AG09309 (cell line): ENCODE measurements at regions not wholly inside any gene's neighbourhood (a gene's known extent, or its start where the extent isn't known, plus 50 kb on each side); places are given as distances from the start of the nearest gene placed in this dataset.

Experiments used
- DNase-seq: peaks from one replicate; pipeline ENCODE4 v3.0.0-alpha.2; 2010; ENCODE audit warnings: low read depth
- H3K4me3 ChIP-seq: 2 replicates; pipeline ENCODE4 v1.5.1; 2011; ENCODE audit warnings: mild to moderate bottlenecking, low read depth, low read length, moderate library complexity; ENCODE audit not compliant: control insufficient read depth
- CTCF ChIP-seq: IDR thresholded peaks from 2 replicates; pipeline ENCODE4 v1.5.1; 2011; ENCODE audit warnings: mild to moderate bottlenecking, low read depth, low read length, inconsistent platforms; ENCODE audit not compliant: insufficient read depth, control insufficient read depth; ENCODE audit errors: missing control alignments

- no peak for TF ChIP-seq CTCF
- no peak for DNase-seq
- H3K4me3 ChIP-seq, result no peak overlapping the region
These were observed 92.8 kb upstream of the CCDC112 start for GRCh38 chr5:115389034-115389798.

GRCh38 chr5:115388240-115388639 lies 91.8 kb upstream of the CCDC112 start:
- DNase-seq, result no peak
- H3K4me3 ChIP-seq, result no peak overlapping the region
- TF ChIP-seq CTCF, result no peak

- DNase-seq, result no peak
- H3K4me3 ChIP-seq, result no peak overlapping the region
- no peak for TF ChIP-seq CTCF
These were observed 91.4 kb upstream of the CCDC112 start for GRCh38 chr5:115387816-115388215.

GRCh38 chr5:115386657-115387056 lies 90.2 kb upstream of the CCDC112 start:
- H3K4me3 ChIP-seq, result no peak overlapping the region
- TF ChIP-seq CTCF, result no peak
- no peak for DNase-seq

- no peak for DNase-seq
- TF ChIP-seq CTCF, result no peak
- H3K4me3 ChIP-seq, result no peak overlapping the region
These were observed 88.3 kb upstream of the CCDC112 start for GRCh38 chr5:115384587-115385375.

- no peak overlapping the region for H3K4me3 ChIP-seq
- TF ChIP-seq CTCF, result no peak
- no peak for DNase-seq
These were observed 86.5 kb upstream of the CCDC112 start for GRCh38 chr5:115382989-115383388.
